ENCODE measurements at regions not wholly inside any gene's neighbourhood (a gene's known extent, or its start where the extent isn't known, plus 50 kb on each side); places are given as distances from the start of the nearest gene placed in this dataset.
A peak's percentile ranks its signal among the peaks of the same experiment; 100 is the strongest.

- TF ChIP-seq, protein P1, sequence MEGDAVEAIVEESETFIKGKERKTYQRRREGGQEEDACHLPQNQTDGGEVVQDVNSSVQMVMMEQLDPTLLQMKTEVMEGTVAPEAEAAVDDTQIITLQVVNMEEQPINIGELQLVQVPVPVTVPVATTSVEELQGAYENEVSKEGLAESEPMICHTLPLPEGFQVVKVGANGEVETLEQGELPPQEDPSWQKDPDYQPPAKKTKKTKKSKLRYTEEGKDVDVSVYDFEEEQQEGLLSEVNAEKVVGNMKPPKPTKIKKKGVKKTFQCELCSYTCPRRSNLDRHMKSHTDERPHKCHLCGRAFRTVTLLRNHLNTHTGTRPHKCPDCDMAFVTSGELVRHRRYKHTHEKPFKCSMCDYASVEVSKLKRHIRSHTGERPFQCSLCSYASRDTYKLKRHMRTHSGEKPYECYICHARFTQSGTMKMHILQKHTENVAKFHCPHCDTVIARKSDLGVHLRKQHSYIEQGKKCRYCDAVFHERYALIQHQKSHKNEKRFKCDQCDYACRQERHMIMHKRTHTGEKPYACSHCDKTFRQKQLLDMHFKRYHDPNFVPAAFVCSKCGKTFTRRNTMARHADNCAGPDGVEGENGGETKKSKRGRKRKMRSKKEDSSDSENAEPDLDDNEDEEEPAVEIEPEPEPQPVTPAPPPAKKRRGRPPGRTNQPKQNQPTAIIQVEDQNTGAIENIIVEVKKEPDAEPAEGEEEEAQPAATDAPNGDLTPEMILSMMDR (IDR thresholded peaks at IDR 0.05; ENCODE audit: insufficient read depth, low read length, poor library complexity, severe bottlenecking), result no peak
- Histone ChIP-seq H3K27me3 (ENCODE audit: control insufficient read depth, insufficient read depth, low read length) (no peaks in the 10 kb centered on the region), H3K36me3 (ENCODE audit: control insufficient read depth, insufficient read depth, low read length) (no peaks in the 10 kb centered on the region), H3K4me3 (ENCODE audit: low read depth, low read length) (no peak overlapping the region)
- no peak for DNase-seq (ENCODE audit: low read depth)
These were observed 72.2 kb upstream of the DPT start for GRCh38 chr1:168801032-168801745.

DNA sequence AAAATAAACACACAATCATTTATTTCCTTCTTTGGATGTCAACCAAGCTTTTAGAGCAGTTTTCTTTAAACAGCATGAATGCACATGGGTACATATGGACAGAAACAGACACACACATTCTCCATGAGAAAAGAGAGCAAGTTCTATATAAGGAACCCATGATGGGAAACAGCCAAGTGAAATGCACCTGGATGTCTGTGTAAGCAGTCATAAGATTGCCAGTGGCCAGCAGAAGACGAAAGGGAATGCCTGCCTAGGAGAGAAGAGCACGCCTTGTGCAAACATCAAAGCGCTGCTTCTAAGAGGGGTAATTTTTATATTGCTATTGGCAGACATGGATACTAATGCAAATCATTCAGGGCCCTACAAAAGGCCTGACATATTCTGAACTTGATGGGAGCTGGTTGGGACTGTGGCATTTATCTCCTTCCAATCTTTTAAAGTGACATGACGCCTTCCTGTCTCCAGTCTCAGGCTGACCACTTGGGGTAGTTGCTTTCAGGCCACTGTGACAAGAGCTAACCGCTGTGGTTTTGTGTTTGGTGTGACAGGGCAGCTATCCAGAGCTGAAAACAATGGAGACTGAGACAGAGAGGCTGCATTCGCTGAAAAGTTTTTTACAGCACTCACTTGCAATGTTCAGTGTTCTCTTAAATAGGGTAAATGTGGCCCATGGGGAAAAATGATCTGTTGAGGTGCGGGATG lies 75.0 kb upstream of the DPT start:
- TF ChIP-seq, protein P1 (IDR thresholded peaks at IDR 0.05; ENCODE audit: insufficient read depth, low read length, poor library complexity, severe bottlenecking), result no peak
- no peaks in the 10 kb centered on the region for H3K36me3 ChIP-seq (ENCODE audit: control insufficient read depth, insufficient read depth, low read length)
- no peak for DNase-seq (ENCODE audit: low read depth)
- no peak overlapping the region for H3K4me3 ChIP-seq (ENCODE audit: low read depth, low read length)
- no peaks in the 10 kb centered on the region for H3K27me3 ChIP-seq (ENCODE audit: control insufficient read depth, insufficient read depth, low read length)

GRCh38 chr1:168806952-168807351 lies 77.9 kb upstream of the DPT start:
- TF ChIP-seq, protein P1 (IDR thresholded peaks at IDR 0.05; ENCODE audit: insufficient read depth, low read length, poor library complexity, severe bottlenecking), result no peak

DNA sequence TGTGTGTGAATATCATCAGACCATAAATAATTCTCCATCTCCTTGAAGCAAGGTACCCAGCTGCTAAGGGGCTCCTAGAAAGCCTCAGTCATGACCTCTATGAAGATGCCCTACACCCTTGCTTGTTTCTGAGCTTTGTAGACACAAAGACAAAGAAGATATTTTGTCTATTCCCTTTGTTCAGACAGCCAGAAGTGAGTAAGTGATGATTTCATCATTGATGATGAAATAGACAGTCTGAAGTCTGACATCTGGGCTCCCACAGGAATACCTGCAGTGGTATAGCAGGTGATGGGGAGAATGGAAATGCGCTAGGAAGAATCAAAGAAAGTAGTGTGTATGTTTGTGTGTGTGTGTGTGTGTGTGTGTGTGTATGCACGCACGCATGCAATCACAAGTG lies 82.2 kb upstream of the DPT start:
- TF ChIP-seq, protein P1 (IDR thresholded peaks at IDR 0.05; ENCODE audit: insufficient read depth, low read length, poor library complexity, severe bottlenecking), result no peak
- DNase-seq (ENCODE audit: low read depth), result peak; percentile 26
- Histone ChIP-seq H3K4me3 (ENCODE audit: low read depth, low read length) (no peak overlapping the region), H3K27me3 (ENCODE audit: control insufficient read depth, insufficient read depth, low read length) (no peaks in the 10 kb centered on the region), H3K36me3 (ENCODE audit: control insufficient read depth, insufficient read depth, low read length) (no peaks in the 10 kb centered on the region)

More at GRCh38 chr1:168806952-168807351, 77.9 kb upstream of the DPT start:
- Histone ChIP-seq H3K4me3 (ENCODE audit: low read depth, low read length) (no peak overlapping the region), H3K27me3 (ENCODE audit: control insufficient read depth, insufficient read depth, low read length) (no peaks in the 10 kb centered on the region), H3K36me3 (ENCODE audit: control insufficient read depth, insufficient read depth, low read length) (no peaks in the 10 kb centered on the region)
- DNase-seq (ENCODE audit: low read depth), result no peak

- Histone ChIP-seq H3K27me3 (ENCODE audit: control insufficient read depth, insufficient read depth, low read length) (no peaks in the 10 kb centered on the region), H3K4me3 (ENCODE audit: low read depth, low read length) (no peak overlapping the region), H3K36me3 (ENCODE audit: control insufficient read depth, insufficient read depth, low read length) (no peaks in the 10 kb centered on the region)
- DNase-seq (ENCODE audit: low read depth), result no peak
- TF ChIP-seq, protein P1 (IDR thresholded peaks at IDR 0.05; ENCODE audit: insufficient read depth, low read length, poor library complexity, severe bottlenecking), result no peak
These were observed 90.7 kb upstream of the DPT start for GRCh38 chr1:168819668-168820067.
